ENCODE measurements at regions not wholly inside any gene's neighbourhood (a gene's known extent, or its start where the extent isn't known, plus 50 kb on each side); places are given as distances from the start of the nearest gene placed in this dataset.

DNA sequence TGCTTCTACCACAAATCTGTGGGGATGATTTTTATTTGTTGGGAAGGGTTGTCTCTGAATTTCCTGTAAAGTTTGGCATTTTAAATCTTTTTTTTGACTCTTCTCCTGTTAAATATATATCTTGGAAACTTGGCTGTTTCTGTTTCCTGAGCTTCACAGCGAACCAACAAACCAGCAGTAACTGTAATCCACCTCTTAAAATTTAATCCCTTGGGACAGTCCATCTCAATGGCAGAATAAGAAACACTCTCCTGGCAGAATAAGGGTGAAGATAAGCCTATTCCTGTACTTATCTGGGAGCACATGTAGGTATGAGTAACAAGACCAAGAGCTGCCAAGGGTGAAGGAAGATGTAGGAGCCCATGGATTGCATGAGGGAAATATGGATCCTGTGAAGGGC lies 73.1 kb upstream of the RPS23 start:
- POLR2A ChIA-PET (ENCODE audit: partially characterized antibody), result no interaction called here
- no peak overlapping the region for H4K8ac ChIP-seq (ENCODE audit: extremely low read depth, insufficient read depth, low read length)
- TF ChIP-seq, protein P1, sequence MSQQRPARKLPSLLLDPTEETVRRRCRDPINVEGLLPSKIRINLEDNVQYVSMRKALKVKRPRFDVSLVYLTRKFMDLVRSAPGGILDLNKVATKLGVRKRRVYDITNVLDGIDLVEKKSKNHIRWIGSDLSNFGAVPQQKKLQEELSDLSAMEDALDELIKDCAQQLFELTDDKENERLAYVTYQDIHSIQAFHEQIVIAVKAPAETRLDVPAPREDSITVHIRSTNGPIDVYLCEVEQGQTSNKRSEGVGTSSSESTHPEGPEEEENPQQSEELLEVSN (IDR thresholded peaks at IDR 0.05), result no peak
- no peak for TF ChIP-seq FOSL1 (IDR thresholded peaks at IDR 0.05; ENCODE audit: insufficient read depth, low read depth, low read length)
- no peak for TF ChIP-seq POU5F1 (IDR thresholded peaks at IDR 0.05; ENCODE audit: low read depth, low read length)
- TF ChIP-seq ATF2 (IDR thresholded peaks at IDR 0.05; ENCODE audit: low read length), result no peak
- TF ChIP-seq BCL11A (IDR thresholded peaks at IDR 0.05; ENCODE audit: low read depth in 2 of 2, low read length in 2 of 2), result no peak
- TF ChIP-seq RAD21 (IDR thresholded peaks at IDR 0.05 in 1 of 2, conservative IDR thresholded peaks at IDR 0.05 in 1 of 2; ENCODE audit: low read depth in 2 of 2, low read length in 2 of 2), result no peak
- no peak for TF ChIP-seq CHD2 (IDR thresholded peaks at IDR 0.05; ENCODE audit: low read length)
- TF ChIP-seq POLR2AphosphoS5 (IDR thresholded peaks at IDR 0.05; ENCODE audit: low read depth, low read length), result no peak
- TF ChIP-seq TBP (IDR thresholded peaks at IDR 0.05; ENCODE audit: low read depth, low read length), result no peak
- no peak for TF ChIP-seq KDM5A (IDR thresholded peaks at IDR 0.05; ENCODE audit: low read length)
- TF ChIP-seq JUND (IDR thresholded peaks at IDR 0.05; ENCODE audit: low read length), result no peak
- no peak for TF ChIP-seq SAP30 (IDR thresholded peaks at IDR 0.05; ENCODE audit: insufficient read depth, insufficient replicate concordance, low read length)
- TF ChIP-seq CREB1 (IDR thresholded peaks at IDR 0.05), result no peak

More for the DNA sequence above, 73.1 kb upstream of the RPS23 start:
- Histone ChIP-seq H2BK12ac (ENCODE audit: low read depth, low read length) (no peak overlapping the region), H2BK15ac (ENCODE audit: low read length) (0 out of 2 replicates have a peak overlapping the region, but pooled peaks have one; percentile 25), H3K79me1 (ENCODE audit: low read depth, low read length) (no peaks in the 10 kb centered on the region; the same call in 1 of the 2 replicates), H3K9ac (replicated peaks in 1 of 4; ENCODE audit: extremely low read depth in 1 of 4, low read depth in 3 of 4, low read length in 3 of 4) (no peak overlapping the region), H3K4me2 (ENCODE audit: insufficient read depth in 1 of 2, low read depth in 2 of 2, low read length in 2 of 2) (no peak overlapping the region), H2BK20ac (ENCODE audit: low read length) (no peak overlapping the region), H3K36me3 (ENCODE audit: control insufficient read depth in 2 of 4, insufficient read depth in 4 of 4, low read length in 3 of 4) (no peaks in the 10 kb centered on the region), H3K18ac (ENCODE audit: extremely low read depth, low read length) (no peak overlapping the region), H3K79me2 (ENCODE audit: control insufficient read depth in 1 of 2, insufficient read depth in 2 of 2, low read length in 2 of 2) (no peaks in the 10 kb centered on the region), H2AK5ac (ENCODE audit: low read depth, low read length) (no peak overlapping the region), H4K20me1 (replicated peaks in 1 of 2; ENCODE audit: control insufficient read depth in 1 of 2, insufficient read depth in 2 of 2, low read length in 2 of 2) (no peaks in the 10 kb centered on the region), H3K27ac (ENCODE audit: low read depth, low read length) (no peak overlapping the region), H3K56ac (replicated peaks; ENCODE audit: insufficient read length, low read depth, low read length) (no peak overlapping the region), H3K4me1 (replicated peaks in 1 of 4; ENCODE audit: control insufficient read depth in 3 of 4, insufficient read depth in 4 of 4, low read length in 3 of 4) (no peaks in the 10 kb centered on the region), H2BK5ac (ENCODE audit: low read depth, low read length) (no peak overlapping the region), H3K4me3 (ENCODE audit: extremely low read depth in 1 of 4, insufficient read depth in 2 of 4, low read depth in 3 of 4, low read length in 4 of 4) (no peak overlapping the region), H3K23me2 (ENCODE audit: low read depth, low read length) (no peaks in the 10 kb centered on the region), H2AFZ (ENCODE audit: low read length) (peak overlapping the region; percentile 96), H3K23ac (ENCODE audit: insufficient read length) (no peak overlapping the region), H4K91ac (replicated peaks; ENCODE audit: insufficient read length, low read length) (no peak overlapping the region), H3K14ac (ENCODE audit: insufficient read length) (no peak overlapping the region), H4K5ac (ENCODE audit: insufficient read length, low read depth, low read length) (no peak overlapping the region), H3K9me3 (ENCODE audit: insufficient read depth in 2 of 2, low read depth in 1 of 2, low read length in 1 of 2) (no peaks in the 10 kb centered on the region), H3K27me3 (replicated peaks in 1 of 4; ENCODE audit: control insufficient read depth in 3 of 4, extremely low read depth in 1 of 4, insufficient read depth in 3 of 4, low read length in 3 of 4) (no peaks in the 10 kb centered on the region), H3K4ac (replicated peaks; ENCODE audit: insufficient read length, low read depth, low read length) (no peak overlapping the region), H2BK120ac (replicated peaks; ENCODE audit: low read depth, low read length) (no peak overlapping the region)
- CTCF ChIA-PET (ENCODE audit: partially characterized antibody), result interaction anchor here (0.6 to 12.2 kb wide), 12 partner anchors 10 to 1955 kb away, joined by 3 to 130 read pairs (median 4); no protein-coding TSS in a partner anchor
- 83% methylated on average over 1 of the region's 1 CpG; no CpG with 5 or more reads in 1 of the 2 experiments for WGBS, 2 experiments (ENCODE audit: extremely low coverage in 1 of 2, insufficient coverage in 1 of 2, insufficient read length in 1 of 2, insufficient replicate concordance in 2 of 2, low coverage in 1 of 2, low lambda C conversion rate in 2 of 2, missing lambda C conversion rate in 1 of 2)
- no peak for DNase-seq (ENCODE audit: low read depth in 1 of 2, low spot score in 2 of 2)
- FAIRE-seq, result no peak

Measured in H1 (cell line).